COLO829 (cell line): ENCODE measurements at regions not wholly inside any gene's neighbourhood (a gene's known extent, or its start where the extent isn't known, plus 50 kb on each side); places are given as distances from the start of the nearest gene placed in this dataset.

Experiments used
- DNase-seq: peaks from one replicate; pipeline ENCODE4 v3.0.0; 2012; ENCODE audit warnings: low spot score

- DNase-seq = no peak
These were observed 675.1 kb upstream of the CXADR start for GRCh38 chr21:16837721-16838120.

- no peak for DNase-seq
These were observed 674.5 kb upstream of the CXADR start for GRCh38 chr21:16838331-16838730.

- no peak for DNase-seq
These were observed 672.3 kb upstream of the CXADR start for GRCh38 chr21:16840538-16840937.

GRCh38 chr21:16841975-16842695, 670.7 kb upstream of the CXADR start:
- DNase-seq = no peak

GRCh38 chr21:16842696-16843035, 670.2 kb upstream of the CXADR start:
- DNase-seq = no peak

- no peak for DNase-seq
These were observed 665.6 kb upstream of the CXADR start for GRCh38 chr21:16847211-16847610.

- no peak for DNase-seq
These were observed 661.8 kb upstream of the CXADR start for GRCh38 chr21:16851054-16851453.

- no peak for DNase-seq
These were observed 657.6 kb upstream of the CXADR start for GRCh38 chr21:16855164-16855667.

- DNase-seq = no peak
These were observed 649.4 kb upstream of the CXADR start for GRCh38 chr21:16863362-16863905.

- no peak for DNase-seq
These were observed 648.9 kb upstream of the CXADR start for GRCh38 chr21:16863908-16864307.

- DNase-seq = no peak
These were observed 647.2 kb upstream of the CXADR start for GRCh38 chr21:16865632-16866031.

- DNase-seq = no peak
These were observed 646.0 kb upstream of the CXADR start for GRCh38 chr21:16866851-16867250.

- no peak for DNase-seq
These were observed 642.7 kb upstream of the CXADR start for GRCh38 chr21:16870103-16870502.

GRCh38 chr21:16872616-16873015, 640.2 kb upstream of the CXADR start:
- DNase-seq = no peak

GRCh38 chr21:16873176-16873575, 639.7 kb upstream of the CXADR start:
- DNase-seq = no peak

- DNase-seq = no peak
These were observed 639.2 kb upstream of the CXADR start for GRCh38 chr21:16873596-16873995.

GRCh38 chr21:16879479-16879878, 633.4 kb upstream of the CXADR start:
- no peak for DNase-seq

GRCh38 chr21:16891821-16892220, 621.0 kb upstream of the CXADR start:
- peak; percentile 13 for DNase-seq

GRCh38 chr21:16900685-16901084, 612.2 kb upstream of the CXADR start:
- DNase-seq = no peak

- DNase-seq = no peak
These were observed 604.8 kb upstream of the CXADR start for GRCh38 chr21:16908077-16908476.

- no peak for DNase-seq
These were observed 602.2 kb upstream of the CXADR start for GRCh38 chr21:16910435-16911165.

GRCh38 chr21:16911166-16911607, 601.7 kb upstream of the CXADR start:
- no peak for DNase-seq

GRCh38 chr21:16912075-16912474, 600.8 kb upstream of the CXADR start:
- DNase-seq = no peak
